CD14-positive monocyte (primary cell): ENCODE measurements at regions not wholly inside any gene's neighbourhood (a gene's known extent, or its start where the extent isn't known, plus 50 kb on each side); places are given as distances from the start of the nearest gene placed in this dataset.

ENCODE experiments used
- DNase-seq, 3 donors: peaks; one replicate each; pipeline ENCODE4 v3.0.0-alpha.2; 2011 to 2022
- H2AFZ ChIP-seq: 2 replicates; pipeline ENCODE4 v1.6.0; 2012; ENCODE audit warnings: mild to moderate bottlenecking, low read depth, low read length, inconsistent platforms; ENCODE audit not compliant: insufficient read depth, poor library complexity, severe bottlenecking
- H3K27ac ChIP-seq, 2 donors: 1 replicate in 1 of 2; 2 replicates in 1 of 2; pipeline ENCODE4 v1.5.1; 2012 to 2013; ENCODE audit warnings: low read length in 2 of 2, control low read depth in 1 of 2, inconsistent platforms in 1 of 2, low read depth in 1 of 2, mild to moderate bottlenecking in 1 of 2
- H3K27me3 ChIP-seq, 2 donors: one replicate each; pipeline versions ENCODE4 v1.6.0 to v1.6.1; 2011 to 2013; ENCODE audit warnings: low read length in 2 of 2; ENCODE audit not compliant: control insufficient read depth in 2 of 2, insufficient read depth in 2 of 2
- H3K36me3 ChIP-seq, 2 donors: replicated peaks in 1 of 2; 1 replicate in 1 of 2; 2 replicates in 1 of 2; pipeline versions ENCODE4 v1.5.1 to v1.6.1; 2012 to 2013; ENCODE audit warnings: low read length in 2 of 2, control low read depth in 1 of 2, inconsistent platforms in 1 of 2, mild to moderate bottlenecking in 1 of 2; ENCODE audit not compliant: insufficient read depth in 2 of 2, control insufficient read depth in 1 of 2
- H3K4me1 ChIP-seq, 2 donors: 1 replicate in 1 of 2; 2 replicates in 1 of 2; pipeline versions ENCODE4 v1.5.1 to v1.6.1; 2012 to 2013; ENCODE audit warnings: low read length in 2 of 2, control low read depth in 1 of 2, inconsistent platforms in 1 of 2, mild to moderate bottlenecking in 1 of 2, moderate library complexity in 1 of 2; ENCODE audit not compliant: insufficient read depth in 2 of 2, control insufficient read depth in 1 of 2
- H3K4me2 ChIP-seq: replicated peaks from 2 replicates; pipeline ENCODE3; 2012; ENCODE audit warnings: low read length, moderate library complexity, mild to moderate bottlenecking; ENCODE audit not compliant: poor library complexity, severe bottlenecking; ENCODE audit errors: extremely low read depth
- H3K4me3 ChIP-seq, 3 experiments: fragments of 200-600 bp in 1 of 3; sonication (generic) in 1 of 3; replicated peaks in 1 of 3; 1 replicate in 2 of 3; 2 replicates in 1 of 3; pipeline ENCODE4 v1.5.1; 2011 to 2013; ENCODE audit warnings: low read length in 3 of 3, mild to moderate bottlenecking in 3 of 3, control low read depth in 2 of 3, low read depth in 2 of 3, inconsistent platforms in 1 of 3, moderate library complexity in 1 of 3
- H3K79me2 ChIP-seq: 2 replicates; pipeline ENCODE4 v1.6.0; 2012; ENCODE audit warnings: mild to moderate bottlenecking, control low read depth, inconsistent platforms, low read length, moderate library complexity; ENCODE audit not compliant: insufficient read depth
- H3K9ac ChIP-seq: 2 replicates; pipeline ENCODE4 v1.6.0; 2017; ENCODE audit warnings: low read length, mild to moderate bottlenecking; ENCODE audit not compliant: insufficient read depth, poor library complexity, severe bottlenecking
- H3K9me3 ChIP-seq, 2 donors: replicated peaks in 1 of 2; 1 replicate in 1 of 2; 2 replicates in 1 of 2; pipeline versions ENCODE4 v1.5.1 to v1.6.1; 2012 to 2013; ENCODE audit warnings: low read length in 2 of 2, control low read depth in 1 of 2; ENCODE audit not compliant: control insufficient read depth in 1 of 2, insufficient read depth in 1 of 2
- H4K20me1 ChIP-seq: 2 replicates; pipeline ENCODE4 v1.6.0; 2012; ENCODE audit warnings: mild to moderate bottlenecking, low read length, control low read depth, moderate library complexity; ENCODE audit not compliant: insufficient read depth
- H3K27ac Mint-ChIP-seq, 7 donors: one replicate each; pipeline ENCODE4 v1.8.0; 2020; ENCODE audit warnings: mild to moderate bottlenecking in 7 of 7, mixed read lengths in 7 of 7, moderate library complexity in 6 of 7, inconsistent platforms in 2 of 7
- H3K27me3 Mint-ChIP-seq, 3 donors: one replicate each; pipeline ENCODE4 v1.8.0; 2021 to 2022; ENCODE audit warnings: low read depth in 3 of 3, mild to moderate bottlenecking in 3 of 3, mixed read lengths in 3 of 3, moderate library complexity in 3 of 3, inconsistent platforms in 1 of 3
- H3K36me3 Mint-ChIP-seq, 2 donors: one replicate each; pipeline ENCODE4 v1.8.0; 2020; ENCODE audit warnings: mixed read lengths in 2 of 2, inconsistent platforms in 1 of 2, mild to moderate bottlenecking in 1 of 2
- H3K4me1 Mint-ChIP-seq: one replicate; pipeline ENCODE4 v1.8.0; 2020; ENCODE audit warnings: mild to moderate bottlenecking, mixed read lengths
- H3K4me3 Mint-ChIP-seq, 2 donors: one replicate each; pipeline ENCODE4 v1.8.0; 2020; ENCODE audit warnings: mild to moderate bottlenecking in 2 of 2, mixed read lengths in 2 of 2, moderate library complexity in 1 of 2
- H3K9me3 Mint-ChIP-seq, 7 donors: one replicate each; pipeline ENCODE4 v1.8.0; 2020 to 2022; ENCODE audit warnings: mixed read lengths in 7 of 7, mild to moderate bottlenecking in 6 of 7, moderate library complexity in 6 of 7, inconsistent platforms in 2 of 7
- WGBS: methylation state at CpG from one replicate; pipeline ENCODE4 v1.1.5; 2013; ENCODE audit warnings: missing lambda C conversion rate; ENCODE audit not compliant: insufficient coverage; 5-methylcytosine and 5-hydroxymethylcytosine counted together
- intact Hi-C, 2 donors: fragments of 100-400 bp; cut with micrococcal nuclease; formaldehyde crosslinking; loops; one replicate each; pipeline versions ENCODE4 v1.15.0 to v1.15.1; 2023
- TF ChIP-seq, protein P1 (sequence below): fragments of 200-600 bp; IDR thresholded peaks from one replicate; pipeline ENCODE4 v1.8.0; 2022; ENCODE audit warnings: antibody characterized with exemption, mild to moderate bottlenecking

DNA sequence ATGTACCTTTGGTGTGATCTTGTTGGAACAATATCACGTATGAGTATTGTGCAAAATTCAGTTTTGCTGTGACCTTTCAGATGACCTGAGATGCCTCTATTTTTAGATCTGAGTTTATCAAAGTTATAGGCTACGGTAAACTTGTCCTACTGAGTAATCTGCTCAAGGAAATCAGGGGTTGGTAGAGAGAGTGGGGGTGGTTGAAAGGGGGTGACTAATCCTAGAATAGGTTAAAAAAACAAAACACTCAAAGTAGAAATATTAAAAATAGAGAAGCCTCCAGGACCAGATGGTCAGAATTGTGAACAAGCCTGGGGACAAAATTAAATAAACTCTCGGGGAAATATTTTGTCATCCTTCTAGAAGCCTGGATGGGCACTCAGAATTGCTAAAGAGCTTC lies 59.9 kb upstream of the C11orf87 start:
- H3K9me3 ChIP-seq: no peaks in the 10 kb centered on the region
- WGBS: no CpG with 5 or more reads among the region's 3 CpGs
- H3K4me1 Mint-ChIP-seq: no peaks in the 10 kb centered on the region
- no peak overlapping the region for H3K4me3 ChIP-seq
- no peaks in the 10 kb centered on the region for H4K20me1 ChIP-seq
- H3K4me1 ChIP-seq: no peaks in the 10 kb centered on the region
- DNase-seq: no peak
- peaks cover 0 to 2% (median 0%) of the 10 kb centered on the region in 3 donors for H3K27me3 Mint-ChIP-seq
- no peak overlapping the region for H3K9ac ChIP-seq
- no peak overlapping the region for H2AFZ ChIP-seq
- intact Hi-C loops: no loop called here
- H3K4me3 Mint-ChIP-seq: no peak overlapping the region
- no peaks in the 10 kb centered on the region for H3K79me2 ChIP-seq
- no peaks in the 10 kb centered on the region for H3K36me3 ChIP-seq
- H3K36me3 Mint-ChIP-seq: no peaks in the 10 kb centered on the region
- H3K27ac Mint-ChIP-seq: no peak overlapping the region
- peaks cover 0 to 8% (median 3%) of the 10 kb centered on the region in 7 donors for H3K9me3 Mint-ChIP-seq
- no peak overlapping the region for H3K4me2 ChIP-seq
- TF ChIP-seq, protein P1, sequence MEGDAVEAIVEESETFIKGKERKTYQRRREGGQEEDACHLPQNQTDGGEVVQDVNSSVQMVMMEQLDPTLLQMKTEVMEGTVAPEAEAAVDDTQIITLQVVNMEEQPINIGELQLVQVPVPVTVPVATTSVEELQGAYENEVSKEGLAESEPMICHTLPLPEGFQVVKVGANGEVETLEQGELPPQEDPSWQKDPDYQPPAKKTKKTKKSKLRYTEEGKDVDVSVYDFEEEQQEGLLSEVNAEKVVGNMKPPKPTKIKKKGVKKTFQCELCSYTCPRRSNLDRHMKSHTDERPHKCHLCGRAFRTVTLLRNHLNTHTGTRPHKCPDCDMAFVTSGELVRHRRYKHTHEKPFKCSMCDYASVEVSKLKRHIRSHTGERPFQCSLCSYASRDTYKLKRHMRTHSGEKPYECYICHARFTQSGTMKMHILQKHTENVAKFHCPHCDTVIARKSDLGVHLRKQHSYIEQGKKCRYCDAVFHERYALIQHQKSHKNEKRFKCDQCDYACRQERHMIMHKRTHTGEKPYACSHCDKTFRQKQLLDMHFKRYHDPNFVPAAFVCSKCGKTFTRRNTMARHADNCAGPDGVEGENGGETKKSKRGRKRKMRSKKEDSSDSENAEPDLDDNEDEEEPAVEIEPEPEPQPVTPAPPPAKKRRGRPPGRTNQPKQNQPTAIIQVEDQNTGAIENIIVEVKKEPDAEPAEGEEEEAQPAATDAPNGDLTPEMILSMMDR: no peak
- no peaks in the 10 kb centered on the region for H3K27me3 ChIP-seq
- H3K27ac ChIP-seq: no peak overlapping the region

- H3K36me3 Mint-ChIP-seq: no peaks in the 10 kb centered on the region
- no peak overlapping the region for H3K27ac Mint-ChIP-seq
- H3K4me3 ChIP-seq: no peak overlapping the region
- no peak overlapping the region for H2AFZ ChIP-seq
- TF ChIP-seq, protein P1: no peak
- no peak overlapping the region for H3K4me2 ChIP-seq
- no peaks in the 10 kb centered on the region for H3K36me3 ChIP-seq
- no peaks in the 10 kb centered on the region for H3K27me3 ChIP-seq
- H3K27me3 Mint-ChIP-seq: peaks cover 0 to 2% (median 0%) of the 10 kb centered on the region in 3 donors
- no peaks in the 10 kb centered on the region for H3K9me3 ChIP-seq
- H3K4me3 Mint-ChIP-seq: no peak overlapping the region
- H3K9ac ChIP-seq: no peak overlapping the region
- no peaks in the 10 kb centered on the region for H3K79me2 ChIP-seq
- 80% methylated on average over 2 of the region's 3 CpGs for WGBS
- no peaks in the 10 kb centered on the region for H3K4me1 ChIP-seq
- intact Hi-C loops: no loop called here
- H3K4me1 Mint-ChIP-seq: no peaks in the 10 kb centered on the region
- no peak overlapping the region for H3K27ac ChIP-seq
- peaks cover 0 to 8% (median 3%) of the 10 kb centered on the region in 7 donors for H3K9me3 Mint-ChIP-seq
- H4K20me1 ChIP-seq: no peaks in the 10 kb centered on the region
- DNase-seq: no peak
These were observed 58.3 kb upstream of the C11orf87 start for GRCh38 chr11:109363682-109364081.
